Heart right ventricle (tissue), 16 donors: ENCODE measurements at regions not wholly inside any gene's neighbourhood (a gene's known extent, or its start where the extent isn't known, plus 50 kb on each side); places are given as distances from the start of the nearest gene placed in this dataset.
A peak's percentile ranks its signal among the peaks of the same experiment; 100 is the strongest.

Source experiments
- ATAC-seq, 8 donors: fragments of 200-7000 bp; cut with Tn5 transposase; one replicate each; pipeline ENCODE4 v1.9.1; 2020; ENCODE audit warnings: mild to moderate bottlenecking in 8 of 8, moderate library complexity in 8 of 8, moderate number of reproducible peaks in 1 of 8
- DNase-seq, 2 donors: peaks; one replicate each; pipeline ENCODE4 v3.0.0-alpha.2; 2020
- H3K27ac ChIP-seq, 10 donors: fragments of 200-600 bp; sonication (generic) in 2 of 10; one replicate each; pipeline versions ENCODE4 v1.5.0 to v1.8.0; 2020 to 2022; ENCODE audit warnings: mild to moderate bottlenecking in 3 of 10
- H3K27me3 ChIP-seq, 7 donors: fragments of 200-600 bp; one replicate each; pipeline ENCODE4 v1.8.0; 2021 to 2022; ENCODE audit warnings: mild to moderate bottlenecking in 2 of 7
- H3K36me3 ChIP-seq, 9 donors: fragments of 200-600 bp; sonication (generic) in 1 of 9; one replicate each; pipeline versions ENCODE4 v1.5.0 to v1.8.0; 2020 to 2022; ENCODE audit warnings: mild to moderate bottlenecking in 2 of 9
- H3K4me1 ChIP-seq, 9 donors: fragments of 200-600 bp; sonication (generic) in 1 of 9; one replicate each; pipeline versions ENCODE4 v1.5.0 to v1.8.0; 2020 to 2022; ENCODE audit warnings: mild to moderate bottlenecking in 4 of 9
- H3K4me3 ChIP-seq, 10 donors: fragments of 200-600 bp; sonication (generic) in 2 of 10; one replicate each; pipeline versions ENCODE4 v1.5.0 to v1.8.0; 2020 to 2022; ENCODE audit warnings: mild to moderate bottlenecking in 7 of 10, moderate library complexity in 2 of 10
- H3K9me3 ChIP-seq, 11 donors: fragments of 200-600 bp in 10 of 11; sonication (generic) in 2 of 11; one replicate each; pipeline versions ENCODE4 v1.5.0 to v1.8.0; 2013 to 2022; ENCODE audit warnings: mild to moderate bottlenecking in 2 of 11, control low read depth in 1 of 11, moderate library complexity in 1 of 11
- WGBS, 2 donors: extraction: QIAGEN DNeasy Blood & Tissue Kit; methylation state at CpG; one replicate each; pipeline ENCODE4 v1.1.7; 2013; ENCODE audit warnings: inconsistent platforms in 1 of 2; 5-methylcytosine and 5-hydroxymethylcytosine counted together
- intact Hi-C, 10 donors: fragments of 100-400 bp; cut with DNase I; formaldehyde crosslinking; loops; one replicate each; pipeline versions ENCODE4 v1.11.1 to v1.14.2; 2022
- TF ChIP-seq, protein P1 (sequence below), 9 donors: fragments of 200-600 bp; sonication (generic) in 2 of 9; IDR thresholded peaks; one replicate each; pipeline versions ENCODE4 v1.5.0 to v1.8.0; 2021 to 2022; ENCODE audit warnings: antibody characterized with exemption in 9 of 9, mild to moderate bottlenecking in 5 of 9, moderate library complexity in 1 of 9
- donor health status: Arrhythmogenic right ventricular cardiomyopathy.
- donor health status: ischemic (EF 13 %, LVEDD 7.1; RV severe dilation, severe dysfunction).
- donor health status: healthy with polysubstance abuse.
- donor health status: DM: no; HTN: yes; CAD: no.
- donor health status: DM: no; HTN: no; CAD: no.
- donor health status: ischemic (EF 25% LVEDD 6.9; RV normal size, moderate dysfunction).
- donor health status: ischemic (EF 25% LVEDD 5.7; RV mildly dilated, moderate dysfunction).
- donor health status: healthy.
- donor health status: DM: yes; HTN: yes; CAD: no.
- donor health status: Ischemic cardiomyopathy.
- donor health status: ischemic (EF 35%, LVEDD 5.7; RV mildly dilated, moderate dysfunction).
- donor health status: nonischemic (EF 11% LVEDD 7.7; RV severe dilation, severe dysfunction).
- donor health status: DM: yes; HTN: yes; CAD: no.
- donor health status: PGD.
- donor health status: ischemic (EF 29% LVEDD 5.4; RV normal size, mild dysfunction).
- donor health status: nonischemic (EF 23%, LVEDD 6.1; RV moderate dilation, normal function).

DNA sequence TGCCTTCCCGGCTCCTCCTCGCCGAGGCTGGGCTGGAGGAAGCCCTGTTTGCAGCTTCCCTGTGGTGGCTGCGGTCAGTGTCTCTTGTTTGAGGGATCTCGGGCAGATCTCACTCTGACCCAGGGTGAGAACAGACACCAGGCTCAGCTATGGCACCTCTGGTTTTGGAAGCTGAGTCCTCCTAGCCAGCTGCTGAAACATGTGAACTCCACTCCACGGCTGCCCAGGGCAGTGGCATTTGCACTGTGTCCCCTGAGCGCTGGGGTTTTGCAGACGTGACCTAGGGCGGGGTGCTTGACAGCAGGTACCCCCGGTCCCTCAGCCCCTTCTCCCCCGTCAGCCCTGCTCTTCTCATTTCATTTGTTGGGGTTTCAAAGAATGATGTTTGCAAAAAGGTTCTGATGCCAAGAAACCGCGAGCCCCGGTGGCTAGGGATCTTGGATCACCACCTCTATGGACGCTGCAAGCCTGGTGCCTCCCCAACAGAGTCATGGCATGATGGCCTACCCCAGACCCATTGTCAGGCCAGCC, 55.0 kb upstream of the DACT2 start:
- H3K36me3 ChIP-seq: no peaks in the 10 kb centered on the region
- H3K4me3 ChIP-seq: no peak overlapping the region
- no peak for DNase-seq
- no peak for ATAC-seq
- H3K27ac ChIP-seq: no peak overlapping the region
- H3K27me3 ChIP-seq: peaks cover 0 to 26% (median 0%) of the 10 kb centered on the region in 7 donors
- intact Hi-C loops: loop anchor here in 4 of 10 donors (5.0 to 10.0 kb wide), 6 partner anchors 68 to 243 kb away; partner anchors contain the start of gene SMOC2 (in 2 of the 4)
- H3K9me3 ChIP-seq: no peaks in the 10 kb centered on the region
- TF ChIP-seq, protein P1, sequence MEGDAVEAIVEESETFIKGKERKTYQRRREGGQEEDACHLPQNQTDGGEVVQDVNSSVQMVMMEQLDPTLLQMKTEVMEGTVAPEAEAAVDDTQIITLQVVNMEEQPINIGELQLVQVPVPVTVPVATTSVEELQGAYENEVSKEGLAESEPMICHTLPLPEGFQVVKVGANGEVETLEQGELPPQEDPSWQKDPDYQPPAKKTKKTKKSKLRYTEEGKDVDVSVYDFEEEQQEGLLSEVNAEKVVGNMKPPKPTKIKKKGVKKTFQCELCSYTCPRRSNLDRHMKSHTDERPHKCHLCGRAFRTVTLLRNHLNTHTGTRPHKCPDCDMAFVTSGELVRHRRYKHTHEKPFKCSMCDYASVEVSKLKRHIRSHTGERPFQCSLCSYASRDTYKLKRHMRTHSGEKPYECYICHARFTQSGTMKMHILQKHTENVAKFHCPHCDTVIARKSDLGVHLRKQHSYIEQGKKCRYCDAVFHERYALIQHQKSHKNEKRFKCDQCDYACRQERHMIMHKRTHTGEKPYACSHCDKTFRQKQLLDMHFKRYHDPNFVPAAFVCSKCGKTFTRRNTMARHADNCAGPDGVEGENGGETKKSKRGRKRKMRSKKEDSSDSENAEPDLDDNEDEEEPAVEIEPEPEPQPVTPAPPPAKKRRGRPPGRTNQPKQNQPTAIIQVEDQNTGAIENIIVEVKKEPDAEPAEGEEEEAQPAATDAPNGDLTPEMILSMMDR (IDR thresholded peaks at IDR 0.05): no peak
- peaks cover 0 to 17% (median 6%) of the 10 kb centered on the region in 9 donors for H3K4me1 ChIP-seq
- WGBS, 2 donors: 88 to 92% methylated on average over 15 of the region's 15 CpGs

- TF ChIP-seq, protein P1 (IDR thresholded peaks at IDR 0.05): no peak
- intact Hi-C loops: loop anchor here in 4 of 10 donors (2.0 to 10.0 kb wide), 5 partner anchors 69 to 169 kb away; partner anchors contain the start of gene SMOC2 (in 1 of the 4)
- ATAC-seq (no peak), DNase-seq (no peak)
- H3K27ac ChIP-seq: peak overlapping the region in 1 of 10 donors; percentile 57
- H3K36me3 ChIP-seq: no peaks in the 10 kb centered on the region
- peaks cover 0 to 26% (median 0%) of the 10 kb centered on the region in 7 donors for H3K27me3 ChIP-seq
- no peaks in the 10 kb centered on the region for H3K9me3 ChIP-seq
- no peak overlapping the region for H3K4me3 ChIP-seq
- WGBS, 2 donors: 94 to 96% methylated on average over 9 of the region's 9 CpGs
- peaks cover 0 to 8% (median 5%) of the 10 kb centered on the region in 9 donors for H3K4me1 ChIP-seq
Measured at GRCh38 chr6:168376120-168376519, 56.5 kb upstream of the DACT2 start.

DNA sequence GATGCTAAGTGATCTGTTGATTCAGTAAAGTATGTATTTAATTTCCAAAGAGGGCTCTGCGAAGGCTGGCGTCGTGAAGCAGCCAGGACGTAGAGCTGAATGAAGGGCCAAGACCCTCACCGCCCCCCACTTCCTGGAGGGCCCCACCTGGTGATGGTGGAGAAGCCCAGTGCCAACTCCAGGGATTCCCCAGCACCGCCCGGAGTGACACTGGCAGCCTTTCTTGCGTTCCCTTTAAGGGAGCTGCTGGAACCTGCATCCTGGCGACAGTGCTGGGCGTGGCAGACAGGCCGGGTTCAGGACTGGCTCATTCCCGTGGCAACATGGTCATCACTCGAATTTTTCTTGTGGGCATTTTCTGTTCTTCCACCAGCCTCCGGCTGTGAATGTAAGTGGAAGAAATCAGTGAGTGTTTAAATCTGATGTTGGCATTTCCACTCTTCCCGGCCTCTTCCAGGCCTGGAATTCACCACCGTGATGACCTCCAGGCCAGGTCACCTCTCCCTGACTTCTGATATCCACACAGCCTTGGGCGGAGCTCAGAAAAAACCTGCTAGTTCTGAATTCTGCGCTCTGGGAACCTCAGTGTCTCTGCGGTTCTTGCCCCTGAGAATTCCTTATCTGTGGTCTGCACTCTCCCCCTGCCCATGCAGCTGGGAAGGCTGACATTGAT, 57.4 kb upstream of the DACT2 start:
- 60 to 66% methylated on average over 19 of the region's 19 CpGs for WGBS, 2 donors
- Histone ChIP-seq H3K27me3 (peaks cover 0 to 26% (median 0%) of the 10 kb centered on the region in 7 donors), H3K36me3 (no peaks in the 10 kb centered on the region), H3K4me1 (peaks cover 0 to 8% (median 5%) of the 10 kb centered on the region in 9 donors), H3K4me3 (peak overlapping the region in 1 of 10 donors; percentile 13), H3K9me3 (no peaks in the 10 kb centered on the region), H3K27ac (peak overlapping the region in 6 of 10 donors; percentile 8 to 77 (median 56))
- intact Hi-C loops: loop anchor here in 4 of 10 donors (2.0 to 10.0 kb wide), 5 partner anchors 68 to 168 kb away; partner anchors contain the start of gene SMOC2 (in 1 of the 4)
- ATAC-seq (peak in 4 of 8 donors; percentile 6 to 11 (median 9)), DNase-seq (no peak)
- TF ChIP-seq, protein P1 (IDR thresholded peaks at IDR 0.05): no peak

- intact Hi-C loops: loop anchor here in 4 of 10 donors (2.0 to 10.0 kb wide), 5 partner anchors 67 to 167 kb away; partner anchors contain the start of gene SMOC2 (in 1 of the 4)
- peak; percentile 57 to 92 (median 86) for ATAC-seq
- peak; percentile 44 to 77 for DNase-seq
- TF ChIP-seq, protein P1 (IDR thresholded peaks at IDR 0.05): no peak
- WGBS, 2 donors: 36 to 48% methylated on average over 17 of the region's 17 CpGs
- Histone ChIP-seq H3K27me3 (peaks cover 0 to 26% (median 0%) of the 10 kb centered on the region in 7 donors), H3K4me1 (peaks cover 0 to 8% (median 5%) of the 10 kb centered on the region in 9 donors), H3K27ac (peak overlapping the region in 6 of 10 donors; percentile 8 to 77 (median 56)), H3K36me3 (no peaks in the 10 kb centered on the region), H3K9me3 (no peaks in the 10 kb centered on the region), H3K4me3 (peak overlapping the region in 2 of 10 donors; percentile 0 to 13)
Measured at GRCh38 chr6:168377484-168377855, 57.9 kb upstream of the DACT2 start.
